Effector memory CD8-positive, alpha-beta T cell (primary cell): ENCODE measurements at regions not wholly inside any gene's neighbourhood (a gene's known extent, or its start where the extent isn't known, plus 50 kb on each side); places are given as distances from the start of the nearest gene placed in this dataset.
"Not testable (repeated sequence)": the region's sequence is repeated elsewhere in the genome, so short reads cannot be mapped to it uniquely, and the experiment has no call there.

Experiments used
- ATAC-seq: fragments of 150-1000 bp; cut with Tn5 transposase; replicated peaks from 2 replicates; pipeline ENCODE4 v1.10.0; 2021; ENCODE audit warnings: mild to moderate bottlenecking, moderate library complexity
- DNase-seq, 3 experiments: peaks; one replicate each; pipeline ENCODE4 v3.0.0; 2021
- H3K27ac Mint-ChIP-seq, 2 donors: one replicate each; pipeline ENCODE4 v1.8.0; 2022; ENCODE audit warnings: mild to moderate bottlenecking in 2 of 2, mixed read lengths in 2 of 2, moderate library complexity in 2 of 2
- H3K27me3 Mint-ChIP-seq, 2 donors: one replicate each; pipeline ENCODE4 v1.8.0; 2022; ENCODE audit warnings: mixed read lengths in 2 of 2
- H3K36me3 Mint-ChIP-seq: one replicate; pipeline ENCODE4 v1.8.0; 2022; ENCODE audit warnings: mild to moderate bottlenecking, moderate library complexity, mixed read lengths; ENCODE audit not compliant: insufficient read depth
- H3K4me1 Mint-ChIP-seq, 2 donors: one replicate each; pipeline ENCODE4 v1.8.0; 2022; ENCODE audit warnings: low read depth in 2 of 2, mixed read lengths in 2 of 2
- H3K4me3 Mint-ChIP-seq, 2 donors: one replicate each; pipeline ENCODE4 v1.8.0; 2022; ENCODE audit warnings: mild to moderate bottlenecking in 2 of 2, mixed read lengths in 2 of 2, moderate library complexity in 2 of 2
- H3K9me3 Mint-ChIP-seq, 2 donors: one replicate each; pipeline ENCODE4 v1.8.0; 2022; ENCODE audit warnings: mixed read lengths in 2 of 2

- not testable (repeated sequence) for H3K9me3 Mint-ChIP-seq, DNase-seq, ATAC-seq, H3K4me1 Mint-ChIP-seq, H3K27ac Mint-ChIP-seq, H3K4me3 Mint-ChIP-seq, H3K36me3 Mint-ChIP-seq
- peaks cover 9 to 24% of the 10 kb centered on the region in 2 donors for H3K27me3 Mint-ChIP-seq
These were observed 51.9 kb upstream of the TMEM97 start for GRCh38 chr17:28266926-28267719.

GRCh38 chr17:28267720-28268609 is 51.0 kb upstream of the TMEM97 start:
- ATAC-seq (no peak), DNase-seq (no peak)
- no peaks in the 10 kb centered on the region for H3K36me3 Mint-ChIP-seq
- no peak overlapping the region for H3K27ac Mint-ChIP-seq
- peaks cover 17 to 32% of the 10 kb centered on the region in 2 donors for H3K27me3 Mint-ChIP-seq
- no peaks in the 10 kb centered on the region for H3K4me1 Mint-ChIP-seq
- H3K9me3 Mint-ChIP-seq: no peaks in the 10 kb centered on the region
- H3K4me3 Mint-ChIP-seq: no peak overlapping the region

GRCh38 chr17:28268610-28269313 is 50.2 kb upstream of the TMEM97 start:
- no peak for DNase-seq
- H3K4me3 Mint-ChIP-seq: no peak overlapping the region
- no peak overlapping the region for H3K27ac Mint-ChIP-seq
- no peak for ATAC-seq
- no peaks in the 10 kb centered on the region for H3K36me3 Mint-ChIP-seq
- H3K27me3 Mint-ChIP-seq: peaks cover 23 to 40% of the 10 kb centered on the region in 2 donors
- no peaks in the 10 kb centered on the region for H3K4me1 Mint-ChIP-seq
- H3K9me3 Mint-ChIP-seq: no peaks in the 10 kb centered on the region
